Upper lobe of right lung (tissue), 1 donor: ENCODE measurements at regions not wholly inside any gene's neighbourhood (a gene's known extent, or its start where the extent isn't known, plus 50 kb on each side); places are given as distances from the start of the nearest gene placed in this dataset.

Experiments
- ATAC-seq: fragments of 200-7000 bp; cut with Tn5 transposase; one replicate; pipeline ENCODE4 v1.9.1; 2020; ENCODE audit warnings: mild to moderate bottlenecking, moderate library complexity
- DNase-seq: peaks from one replicate; pipeline ENCODE4 v3.0.0-alpha.2; 2020
- H3K27ac ChIP-seq: fragments of 200-600 bp; one replicate; pipeline ENCODE4 v1.8.0; 2022
- H3K27me3 ChIP-seq: fragments of 200-600 bp; one replicate; pipeline ENCODE4 v1.8.0; 2022; ENCODE audit warnings: mild to moderate bottlenecking
- H3K36me3 ChIP-seq: fragments of 200-600 bp; one replicate; pipeline ENCODE4 v1.8.0; 2022
- H3K4me1 ChIP-seq: fragments of 200-600 bp; one replicate; pipeline ENCODE4 v1.8.0; 2022
- H3K4me3 ChIP-seq: fragments of 200-600 bp; one replicate; pipeline ENCODE4 v1.8.0; 2022; ENCODE audit warnings: mild to moderate bottlenecking
- H3K9me3 ChIP-seq: fragments of 200-600 bp; one replicate; pipeline ENCODE4 v1.8.0; 2022
- CTCF ChIP-seq: fragments of 200-600 bp; IDR thresholded peaks from one replicate; pipeline ENCODE4 v1.8.0; 2022; ENCODE audit warnings: antibody characterized with exemption
- intact Hi-C: fragments of 100-400 bp; cut with DNase I; formaldehyde crosslinking; loops from one replicate; pipeline ENCODE4 v1.11.0; 2022
- donor health status: DM: no; HTN: yes; CAD: no; lungs with severe emphysema.

DNA sequence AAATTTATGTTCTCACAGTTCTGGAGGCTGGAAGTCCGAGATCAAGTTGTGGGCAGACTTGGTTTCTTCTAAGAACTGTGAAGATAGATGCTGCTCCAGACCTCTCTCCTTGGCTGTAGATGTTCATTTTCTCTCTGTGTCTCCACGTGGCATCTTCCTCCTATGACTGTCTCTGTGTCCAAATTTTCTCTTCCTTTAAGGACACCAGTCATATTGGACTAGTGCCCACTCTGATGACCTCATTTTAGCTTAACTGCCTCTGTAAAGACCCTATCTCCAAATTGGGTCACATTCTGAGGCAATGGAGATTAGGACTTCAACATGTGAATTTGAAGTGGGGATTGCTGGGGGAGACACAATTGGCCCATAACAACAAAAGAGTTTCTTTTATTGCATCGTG is 125.3 kb upstream of the ETS2 start:
- intact Hi-C loops: no loop called here
- Histone ChIP-seq H3K27ac (no peak overlapping the region), H3K4me1 (peaks cover 8% of the 10 kb centered on the region), H3K9me3 (no peaks in the 10 kb centered on the region), H3K36me3 (no peaks in the 10 kb centered on the region), H3K4me3 (no peak overlapping the region), H3K27me3 (peaks cover 12% of the 10 kb centered on the region)
- DNase-seq: no peak
- TF ChIP-seq CTCF: no peak
- ATAC-seq: no peak

DNA sequence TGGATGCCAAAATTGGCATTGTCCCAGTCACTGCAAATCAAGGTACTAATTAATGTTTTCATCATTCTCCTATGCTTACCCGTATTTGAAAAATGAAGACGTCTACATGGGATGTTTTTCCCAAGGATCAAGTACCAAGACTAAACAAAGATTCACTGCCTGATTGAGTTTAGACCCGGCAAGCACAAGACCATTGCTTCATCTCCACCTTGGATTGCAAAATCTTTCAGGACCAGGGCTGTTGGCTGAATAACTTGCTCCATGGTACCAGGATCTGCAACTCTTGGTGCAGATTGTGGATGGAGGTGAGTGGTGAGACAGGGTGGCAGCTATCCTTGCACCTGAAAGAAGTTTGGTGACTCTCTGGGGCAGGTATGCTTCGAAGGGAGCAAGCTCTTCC is 122.5 kb upstream of the ETS2 start:
- no peak overlapping the region for H3K4me3 ChIP-seq
- H3K4me1 ChIP-seq: peaks cover 8% of the 10 kb centered on the region
- intact Hi-C loops: no loop called here
- peaks cover 2% of the 10 kb centered on the region for H3K27me3 ChIP-seq
- no peak for TF ChIP-seq CTCF
- DNase-seq: no peak
- H3K9me3 ChIP-seq: no peaks in the 10 kb centered on the region
- no peaks in the 10 kb centered on the region for H3K36me3 ChIP-seq
- ATAC-seq: no peak
- H3K27ac ChIP-seq: no peak overlapping the region

DNA sequence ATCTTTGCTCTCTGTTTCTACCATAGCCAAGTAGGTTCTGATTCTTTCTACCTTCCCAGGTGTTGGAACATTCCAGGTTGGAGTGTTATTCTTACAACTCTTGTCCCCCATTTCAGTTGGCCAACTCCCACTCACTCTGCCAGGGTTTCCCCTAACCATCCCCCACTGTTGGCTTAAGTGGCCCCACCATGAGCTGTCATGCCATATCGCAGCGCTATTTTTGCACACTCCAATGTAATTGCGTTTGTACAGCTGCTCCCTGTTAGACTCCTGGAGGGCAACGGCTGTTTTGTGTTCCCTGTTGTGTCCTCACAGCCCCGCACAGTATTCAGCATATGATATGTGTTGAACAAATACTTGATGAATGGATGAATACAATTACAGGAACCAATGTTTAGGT is 117.7 kb upstream of the ETS2 start:
- H3K4me1 ChIP-seq: peaks cover 5% of the 10 kb centered on the region
- ATAC-seq (no peak), DNase-seq (no peak)
- no peaks in the 10 kb centered on the region for H3K36me3 ChIP-seq
- intact Hi-C loops: no loop called here
- no peak overlapping the region for H3K4me3 ChIP-seq
- H3K27ac ChIP-seq: no peak overlapping the region
- H3K9me3 ChIP-seq: no peaks in the 10 kb centered on the region
- no peak for TF ChIP-seq CTCF
- no peaks in the 10 kb centered on the region for H3K27me3 ChIP-seq

GRCh38 chr21:38691631-38692030 is 114.1 kb upstream of the ETS2 start:
- H3K4me1 ChIP-seq: peaks cover 5% of the 10 kb centered on the region
- DNase-seq: no peak
- no peak for TF ChIP-seq CTCF
- intact Hi-C loops: no loop called here
- ATAC-seq: no peak
- H3K27me3 ChIP-seq: no peaks in the 10 kb centered on the region
- H3K36me3 ChIP-seq: no peaks in the 10 kb centered on the region
- no peaks in the 10 kb centered on the region for H3K9me3 ChIP-seq
- H3K27ac ChIP-seq: no peak overlapping the region
- no peak overlapping the region for H3K4me3 ChIP-seq

DNA sequence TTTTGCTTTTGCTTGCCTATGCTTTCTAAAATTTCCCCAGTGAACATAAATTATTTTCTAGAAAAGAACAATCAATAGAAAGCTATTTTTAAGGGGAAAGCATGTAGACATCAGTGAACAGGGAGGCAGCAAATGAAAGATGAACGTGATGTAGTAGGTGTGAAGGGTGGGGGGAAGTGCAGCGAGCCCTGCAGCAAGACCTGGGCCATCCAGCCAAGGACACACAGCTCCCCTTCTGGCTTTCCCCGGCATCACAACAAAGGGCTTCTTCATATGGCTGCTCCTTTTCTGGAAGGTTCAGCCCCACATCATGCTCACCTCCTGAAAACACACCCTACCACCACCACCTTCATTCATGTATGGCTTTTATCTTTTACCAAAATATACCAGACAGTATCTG is 109.2 kb upstream of the ETS2 start:
- no peak overlapping the region for H3K4me3 ChIP-seq
- H3K36me3 ChIP-seq: no peaks in the 10 kb centered on the region
- no peak for TF ChIP-seq CTCF
- intact Hi-C loops: no loop called here
- H3K9me3 ChIP-seq: no peaks in the 10 kb centered on the region
- ATAC-seq (no peak), DNase-seq (no peak)
- H3K4me1 ChIP-seq: peaks cover 3% of the 10 kb centered on the region
- no peaks in the 10 kb centered on the region for H3K27me3 ChIP-seq
- H3K27ac ChIP-seq: no peak overlapping the region

DNA sequence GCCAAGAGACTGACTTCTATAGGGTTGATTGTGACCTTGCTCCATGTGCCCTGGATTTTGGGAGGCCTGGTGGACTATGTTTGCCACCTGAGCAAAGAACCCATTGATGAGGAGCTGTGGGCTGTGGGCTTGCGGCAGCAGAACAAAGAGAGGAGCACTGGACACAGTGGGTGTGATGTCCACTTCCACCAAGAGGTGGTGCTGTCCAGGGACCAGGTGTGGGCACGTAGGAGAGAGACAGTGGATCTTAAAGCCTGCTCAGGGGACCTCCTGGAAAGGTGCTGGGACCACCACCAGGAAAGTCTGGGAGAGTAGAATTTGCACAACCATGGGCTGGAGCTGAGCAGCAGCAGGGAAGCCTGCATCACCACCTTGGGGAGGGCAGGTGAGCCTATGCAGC is 106.7 kb upstream of the ETS2 start:
- Histone ChIP-seq H3K27me3 (peaks cover 3% of the 10 kb centered on the region), H3K4me3 (no peak overlapping the region), H3K4me1 (no peaks in the 10 kb centered on the region), H3K36me3 (no peaks in the 10 kb centered on the region), H3K9me3 (no peaks in the 10 kb centered on the region), H3K27ac (no peak overlapping the region)
- DNase-seq (no peak), ATAC-seq (peak; percentile 40)
- no peak for TF ChIP-seq CTCF
- intact Hi-C loops: no loop called here
